GM19035 (cell line): ENCODE measurements at regions not wholly inside any gene's neighbourhood (a gene's known extent, or its start where the extent isn't known, plus 50 kb on each side); places are given as distances from the start of the nearest gene placed in this dataset.
A peak's percentile ranks its signal among the peaks of the same experiment; 100 is the strongest.

Experiments used
- ATAC-seq: cut with Tn5 transposase; IDR thresholded peaks from one replicate; pipeline ENCODE4 v1.9.1; 2021; ENCODE audit not compliant: unreplicated experiment

GRCh38 chr7:124432009-124432578 lies 333.5 kb downstream of the GPR37 start:
- ATAC-seq, result no peak

- no peak for ATAC-seq
Observed at GRCh38 chr7:124429923-124430322, 335.7 kb downstream of the GPR37 start.

- no peak for ATAC-seq
Observed at GRCh38 chr7:124428781-124429180, 336.8 kb downstream of the GPR37 start.

- no peak for ATAC-seq
Observed at GRCh38 chr7:124426621-124427020, 339.0 kb downstream of the GPR37 start.

GRCh38 chr7:124423863-124424262 lies 341.7 kb downstream of the GPR37 start:
- no peak for ATAC-seq

GRCh38 chr7:124422081-124422480 lies 343.5 kb downstream of the GPR37 start:
- no peak for ATAC-seq

GRCh38 chr7:124420367-124420766 lies 345.2 kb downstream of the GPR37 start:
- ATAC-seq, result no peak

GRCh38 chr7:124413029-124413428 lies 352.6 kb downstream of the GPR37 start:
- peak; percentile 67 for ATAC-seq

GRCh38 chr7:124412531-124412930 lies 353.1 kb downstream of the GPR37 start:
- ATAC-seq, result no peak

GRCh38 chr7:124411796-124412195 lies 353.8 kb downstream of the GPR37 start:
- no peak for ATAC-seq

GRCh38 chr7:124403587-124403986 lies 362.0 kb downstream of the GPR37 start:
- no peak for ATAC-seq

GRCh38 chr7:124403112-124403511 lies 362.5 kb downstream of the GPR37 start:
- ATAC-seq, result no peak

GRCh38 chr7:124399941-124400340 lies 365.7 kb downstream of the GPR37 start:
- peak; percentile 48 for ATAC-seq

GRCh38 chr7:124398937-124399552 lies 366.2 kb upstream of the TMEM229A start:
- no peak for ATAC-seq

- ATAC-seq, result no peak
Observed at GRCh38 chr7:124397134-124397533, 364.3 kb upstream of the TMEM229A start.

- no peak for ATAC-seq
Observed at GRCh38 chr7:124390301-124390700, 357.4 kb upstream of the TMEM229A start.

GRCh38 chr7:124388751-124389150 lies 355.9 kb upstream of the TMEM229A start:
- ATAC-seq, result no peak

GRCh38 chr7:124387056-124387455 lies 354.2 kb upstream of the TMEM229A start:
- ATAC-seq, result no peak

- no peak for ATAC-seq
Observed at GRCh38 chr7:124379296-124379695, 346.4 kb upstream of the TMEM229A start.

- ATAC-seq, result no peak
Observed at GRCh38 chr7:124376111-124376510, 343.2 kb upstream of the TMEM229A start.

GRCh38 chr7:124375391-124375790 lies 342.5 kb upstream of the TMEM229A start:
- no peak for ATAC-seq

- no peak for ATAC-seq
Observed at GRCh38 chr7:124369310-124369709, 336.4 kb upstream of the TMEM229A start.

- no peak for ATAC-seq
Observed at GRCh38 chr7:124366118-124366517, 333.3 kb upstream of the TMEM229A start.
